ENCODE measurements at regions not wholly inside any gene's neighbourhood (a gene's known extent, or its start where the extent isn't known, plus 50 kb on each side); places are given as distances from the start of the nearest gene placed in this dataset.

- no peaks in the 10 kb centered on the region for H3K9me1 ChIP-seq (replicated peaks; ENCODE audit: control insufficient read depth, extremely low read depth, insufficient read depth, low read length)
- H3K79me2 ChIP-seq (ENCODE audit: control insufficient read depth, insufficient read depth, low read length), result no peaks in the 10 kb centered on the region
- FAIRE-seq (no peak), DNase-seq (ENCODE audit: low read depth, low spot score) (no peak)
- ChIA-PET CTCF (no interaction called here), POLR2A (no interaction called here)
- no peaks in the 10 kb centered on the region for H3K27me3 ChIP-seq (ENCODE audit: control insufficient read depth in 2 of 2, insufficient read depth in 2 of 2, low read length in 2 of 2)
- BruUV-seq (replicated peaks), result no TSS peak
- no peak for TF ChIP-seq POLR2AphosphoS5 (IDR thresholded peaks at IDR 0.05; ENCODE audit: insufficient read depth, low read depth, low read length)
- TF ChIP-seq MYC (IDR thresholded peaks at IDR 0.05; ENCODE audit: low read depth, low read length), result no peak
- TF ChIP-seq JUN (IDR thresholded peaks at IDR 0.05; ENCODE audit: borderline replicate concordance, insufficient read depth, insufficient read length, low read depth), result no peak
- no peak for TF ChIP-seq POLR2A (IDR thresholded peaks at IDR 0.05; ENCODE audit: low read depth, low read length)
- TF ChIP-seq MAX (IDR thresholded peaks at IDR 0.05; ENCODE audit: insufficient read depth, insufficient read length), result no peak
- H3K36me3 ChIP-seq (ENCODE audit: control insufficient read depth in 2 of 2, extremely low read depth in 1 of 2, insufficient read depth in 2 of 2, low read length in 2 of 2), result no peaks in the 10 kb centered on the region
- no peaks in the 10 kb centered on the region for H3K9me3 ChIP-seq (replicated peaks; ENCODE audit: control insufficient read depth, insufficient read depth, low read length)
- dilution Hi-C loops (cut with MboI; ENCODE audit: extremely low pct_ligation_motif_present, low sequenced_read_pairs) (no loop called here), intact Hi-C loops (cut with micrococcal nuclease) (no loop called here)
- no peak overlapping the region for H3K9ac ChIP-seq (replicated peaks; ENCODE audit: extremely low read depth, insufficient read depth, low read length)
- H2AFZ ChIP-seq (ENCODE audit: low read depth, low read length), result no peak overlapping the region
- H4K20me1 ChIP-seq (replicated peaks; ENCODE audit: control insufficient read depth, extremely low read depth, insufficient read depth, low read length), result no peaks in the 10 kb centered on the region
- no peaks in the 10 kb centered on the region for H3K4me1 ChIP-seq (ENCODE audit: control insufficient read depth, extremely low read depth, insufficient read depth, low read length)
- H3K4me3 ChIP-seq (replicated peaks in 1 of 3; ENCODE audit: insufficient read depth in 1 of 3, low read depth in 1 of 3, low read length in 3 of 3), result no peak overlapping the region
- no peak overlapping the region for H3K27ac ChIP-seq (ENCODE audit: insufficient read depth, low read depth, low read length)
- H3K4me2 ChIP-seq (ENCODE audit: insufficient read depth, low read length), result no peak overlapping the region
Measured at GRCh38 chr6:165930668-165931214, 236.9 kb downstream of the TBXT start.

GRCh38 chr6:165929607-165930006 lies 238.0 kb downstream of the TBXT start:
- no peak overlapping the region for H3K4me3 ChIP-seq (replicated peaks in 1 of 3; ENCODE audit: insufficient read depth in 1 of 3, low read depth in 1 of 3, low read length in 3 of 3)
- no peaks in the 10 kb centered on the region for H4K20me1 ChIP-seq (replicated peaks; ENCODE audit: control insufficient read depth, extremely low read depth, insufficient read depth, low read length)
- no peaks in the 10 kb centered on the region for H3K9me1 ChIP-seq (replicated peaks; ENCODE audit: control insufficient read depth, extremely low read depth, insufficient read depth, low read length)
- no peaks in the 10 kb centered on the region for H3K4me1 ChIP-seq (ENCODE audit: control insufficient read depth, extremely low read depth, insufficient read depth, low read length)
- no TSS peak for BruUV-seq (replicated peaks)
- POLR2A ChIA-PET, result no interaction called here
- CTCF ChIA-PET, result no interaction called here
- TF ChIP-seq POLR2A (IDR thresholded peaks at IDR 0.05; ENCODE audit: low read depth, low read length) (no peak), POLR2AphosphoS5 (IDR thresholded peaks at IDR 0.05; ENCODE audit: insufficient read depth, low read depth, low read length) (no peak)
- dilution Hi-C loops (cut with MboI; ENCODE audit: extremely low pct_ligation_motif_present, low sequenced_read_pairs) (no loop called here), intact Hi-C loops (cut with micrococcal nuclease) (no loop called here)
- H3K4me2 ChIP-seq (ENCODE audit: insufficient read depth, low read length), result no peak overlapping the region
- H3K9ac ChIP-seq (replicated peaks; ENCODE audit: extremely low read depth, insufficient read depth, low read length), result no peak overlapping the region
- H3K79me2 ChIP-seq (ENCODE audit: control insufficient read depth, insufficient read depth, low read length), result no peaks in the 10 kb centered on the region
- no peaks in the 10 kb centered on the region for H3K36me3 ChIP-seq (ENCODE audit: control insufficient read depth in 2 of 2, extremely low read depth in 1 of 2, insufficient read depth in 2 of 2, low read length in 2 of 2)
- no peak overlapping the region for H3K27ac ChIP-seq (ENCODE audit: insufficient read depth, low read depth, low read length)
- DNase-seq (ENCODE audit: low read depth, low spot score) (no peak), FAIRE-seq (no peak)
- no peaks in the 10 kb centered on the region for H3K9me3 ChIP-seq (replicated peaks; ENCODE audit: control insufficient read depth, insufficient read depth, low read length)
- no peak overlapping the region for H2AFZ ChIP-seq (ENCODE audit: low read depth, low read length)
- no peaks in the 10 kb centered on the region for H3K27me3 ChIP-seq (ENCODE audit: control insufficient read depth in 2 of 2, insufficient read depth in 2 of 2, low read length in 2 of 2)

Data from endothelial cell of umbilical vein (primary cell).